ENCODE measurements at regions not wholly inside any gene's neighbourhood (a gene's known extent, or its start where the extent isn't known, plus 50 kb on each side); places are given as distances from the start of the nearest gene placed in this dataset.

GRCh38 chr4:186889876-186890643 lies 166.4 kb upstream of the FAT1 start:
- no peak for DNase-seq

DNA sequence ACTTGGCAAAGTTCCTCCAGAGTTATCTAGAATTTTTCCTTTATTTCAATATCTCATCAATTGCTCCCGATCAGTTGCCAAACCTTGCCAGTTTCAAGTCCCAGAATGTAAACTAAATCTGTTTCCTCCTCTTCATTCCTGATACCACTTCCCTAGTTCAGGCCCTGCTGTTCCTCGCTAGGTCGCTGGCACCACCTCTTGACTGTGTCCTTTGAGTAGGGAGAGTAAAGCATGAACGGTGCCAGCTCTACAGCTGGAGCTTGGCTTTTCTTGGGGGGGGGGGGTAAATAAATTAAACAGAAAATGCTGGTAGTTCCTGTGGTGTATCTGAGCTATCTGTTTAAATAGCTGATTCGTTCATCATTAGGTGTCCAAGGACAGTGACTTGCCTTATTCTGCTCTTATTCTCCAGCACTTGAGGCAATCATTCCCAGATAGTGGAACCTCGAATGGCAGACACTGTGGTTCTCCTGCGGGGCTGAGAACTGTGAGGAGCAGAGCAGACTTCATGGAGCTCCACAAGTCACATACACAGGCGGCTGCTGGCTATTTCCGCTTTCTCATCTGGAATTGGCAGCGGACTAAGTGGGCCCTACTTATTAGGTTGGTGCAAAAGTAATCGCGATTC lies 168.3 kb upstream of the FAT1 start:
- DNase-seq, result no peak

GRCh38 chr4:186898367-186898766 lies 174.7 kb upstream of the FAT1 start:
- no peak for DNase-seq

- no peak for DNase-seq
Measured at GRCh38 chr4:186900232-186900900, 176.7 kb upstream of the FAT1 start.

GRCh38 chr4:186900984-186901383 lies 177.3 kb upstream of the FAT1 start:
- DNase-seq, result no peak

DNA sequence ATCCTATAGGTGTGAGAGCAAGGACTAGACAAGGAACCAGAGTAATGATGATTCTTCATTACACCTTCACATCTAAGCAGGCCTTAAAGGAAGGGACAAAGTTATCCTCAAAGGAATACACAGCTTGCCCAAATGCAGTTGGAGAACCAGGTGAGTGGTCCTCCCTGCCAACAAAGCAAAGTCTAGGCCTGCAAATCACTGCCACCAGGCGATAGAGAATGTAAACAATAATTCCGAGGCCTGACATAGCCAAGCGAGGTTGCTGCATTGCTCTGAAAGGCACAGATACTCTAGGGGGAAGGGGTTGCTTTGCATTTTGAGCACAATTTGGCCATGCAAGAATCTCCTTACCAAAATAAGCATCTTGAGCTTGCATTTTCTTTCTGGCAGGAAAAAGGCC lies 178.2 kb upstream of the FAT1 start:
- DNase-seq, result no peak

GRCh38 chr4:186902361-186902760 lies 178.7 kb upstream of the FAT1 start:
- DNase-seq, result no peak

- no peak for DNase-seq
Measured at GRCh38 chr4:186904101-186904500, 180.4 kb upstream of the FAT1 start.

- no peak for DNase-seq
Measured at GRCh38 chr4:186906722-186907121, 183.1 kb upstream of the FAT1 start.

GRCh38 chr4:186910385-186910784 lies 186.7 kb upstream of the FAT1 start:
- no peak for DNase-seq

DNA sequence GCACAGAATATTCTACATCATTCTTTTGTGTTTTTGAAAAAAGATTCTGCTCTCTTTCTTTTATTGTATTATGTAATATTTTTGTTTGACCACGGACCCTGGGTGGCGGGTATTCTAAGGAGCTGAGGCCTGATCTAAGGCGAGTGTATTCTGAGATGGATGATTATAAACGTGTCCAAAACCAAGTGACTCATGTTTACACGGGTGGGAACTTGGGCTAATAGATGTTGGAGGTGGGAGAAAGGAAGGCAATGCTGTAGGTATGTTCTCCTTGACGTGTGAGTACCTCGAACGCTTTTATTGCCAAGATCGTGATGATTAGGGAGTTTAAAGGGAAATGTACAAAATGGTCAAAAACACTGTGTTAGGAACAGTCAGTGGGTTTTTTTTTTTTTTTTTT lies 188.9 kb upstream of the FAT1 start:
- DNase-seq, result no peak

DNA sequence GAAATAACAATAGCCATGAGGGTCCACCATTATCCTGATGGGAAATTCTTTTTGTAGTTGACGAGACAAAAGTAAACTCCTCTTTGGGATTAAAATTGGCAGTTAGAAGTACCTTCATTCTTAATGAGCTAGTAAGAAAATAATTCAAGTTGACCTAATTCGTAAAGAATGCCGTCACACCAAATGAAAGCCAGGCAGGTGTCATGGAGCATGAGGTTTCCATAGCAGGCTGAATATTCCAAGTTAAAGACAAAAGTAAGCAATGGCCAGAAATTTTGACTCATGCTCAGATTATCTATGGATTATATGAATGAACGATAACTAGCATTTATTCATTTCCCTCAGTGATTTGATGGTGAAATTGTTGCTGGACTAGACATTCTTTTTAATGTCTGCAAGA lies 192.2 kb upstream of the FAT1 start:
- DNase-seq, result no peak

GRCh38 chr4:186917136-186917535 lies 193.5 kb upstream of the FAT1 start:
- DNase-seq, result no peak

DNA sequence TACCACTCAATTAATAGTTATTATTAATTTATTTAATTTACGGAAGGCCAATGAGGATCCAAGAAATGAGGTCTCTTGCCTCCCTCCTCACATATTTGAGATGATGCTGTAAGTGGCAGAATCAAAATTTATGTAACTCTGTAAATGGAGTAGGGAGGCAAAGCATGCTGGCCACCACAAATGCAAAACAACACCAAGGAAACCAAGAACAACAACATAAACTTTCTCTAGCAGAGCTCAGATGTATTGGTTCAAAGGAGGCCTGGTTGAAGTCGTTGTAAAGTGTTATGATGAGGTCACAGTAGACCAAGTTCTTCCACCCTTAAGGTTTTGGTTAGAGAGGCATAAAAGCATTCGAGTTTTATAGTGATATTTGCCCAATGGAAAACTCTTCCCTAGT lies 194.8 kb upstream of the FAT1 start:
- no peak for DNase-seq

GRCh38 chr4:186919340-186919739 lies 195.7 kb upstream of the FAT1 start:
- DNase-seq, result no peak

DNA sequence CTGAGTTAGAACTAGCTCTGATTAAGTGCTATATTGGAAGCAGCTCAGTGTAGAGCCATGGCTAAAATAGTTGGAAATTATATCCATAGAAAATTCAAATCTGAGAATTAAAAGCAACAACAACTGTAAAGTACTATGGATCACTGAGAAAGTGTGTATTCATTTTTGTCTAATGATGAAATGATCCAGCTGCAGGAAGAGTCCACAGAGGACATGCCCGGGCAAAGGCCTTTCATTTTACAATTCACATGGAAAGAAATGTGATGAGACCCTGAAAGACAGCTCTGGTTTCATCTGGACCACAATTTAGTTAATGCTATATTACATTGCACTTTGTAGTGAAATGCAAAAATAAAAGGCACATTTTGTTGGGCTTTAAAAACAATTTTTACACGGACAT lies 196.8 kb upstream of the FAT1 start:
- DNase-seq, result no peak

DNA sequence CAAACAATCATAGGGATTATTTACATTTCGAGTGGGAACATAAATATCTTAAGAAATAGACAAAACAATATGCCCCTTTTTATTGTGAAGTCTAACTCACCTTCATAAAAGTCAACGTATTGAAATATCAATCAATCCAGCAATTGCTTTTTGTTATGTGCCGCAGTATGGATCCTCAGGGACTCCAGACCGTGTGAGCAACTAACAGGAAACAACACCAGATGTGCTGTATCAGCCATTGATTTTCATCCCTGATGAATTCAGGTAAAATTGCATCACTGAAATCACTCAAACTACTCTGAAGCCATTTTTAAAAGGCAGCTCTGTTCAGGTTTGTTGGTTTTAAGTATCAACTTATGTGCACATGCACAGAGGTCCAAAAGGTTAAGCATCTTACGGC lies 197.3 kb upstream of the FAT1 start:
- DNase-seq, result no peak

DNA sequence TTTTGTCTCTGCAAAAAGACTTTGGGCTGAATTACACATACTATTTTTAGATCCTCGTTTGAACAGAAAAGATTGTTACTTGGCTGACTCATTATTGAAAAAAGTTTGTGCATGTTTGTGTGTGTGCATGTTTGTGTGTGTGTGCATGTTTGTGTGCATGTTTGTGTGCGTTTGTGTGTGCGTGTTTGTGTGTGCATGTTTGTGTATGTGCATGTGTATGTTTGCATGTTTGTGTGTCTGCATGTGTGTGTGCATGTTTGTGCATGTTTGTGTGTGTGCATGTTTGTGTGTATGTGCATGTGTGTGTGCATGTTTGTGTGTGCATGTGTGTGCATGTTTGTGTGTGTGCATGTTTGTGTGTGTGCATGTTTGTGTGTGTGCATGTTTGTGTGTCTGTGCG lies 201.1 kb upstream of the FAT1 start:
- DNase-seq, result no peak

DNA sequence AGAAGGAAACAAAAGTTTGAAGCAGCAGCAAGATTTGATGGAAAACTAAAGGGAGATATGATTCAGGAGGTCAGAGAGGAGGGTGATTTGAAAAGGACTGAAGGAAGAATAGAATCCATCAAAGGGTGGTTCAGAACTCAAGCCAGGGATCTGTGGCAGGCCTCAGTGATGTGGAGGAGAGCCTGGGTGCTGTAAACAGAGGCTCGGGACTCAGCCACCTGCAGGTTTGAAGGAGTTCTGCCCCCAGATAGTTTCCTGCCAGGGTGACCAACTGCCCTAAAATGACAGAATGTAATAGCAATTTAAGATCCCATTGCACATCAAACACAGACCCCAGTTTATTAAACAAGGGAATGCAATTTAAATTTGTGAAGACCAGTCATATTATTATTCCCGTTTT lies 204.0 kb upstream of the FAT1 start:
- no peak for DNase-seq

- no peak for DNase-seq
Measured at GRCh38 chr4:186930024-186930423, 206.4 kb upstream of the FAT1 start.

- no peak for DNase-seq
Measured at GRCh38 chr4:186931519-186931918, 207.9 kb upstream of the FAT1 start.

GRCh38 chr4:186932196-186932595 lies 208.5 kb upstream of the FAT1 start:
- DNase-seq, result no peak

GRCh38 chr4:186932631-186933187 lies 209.1 kb upstream of the FAT1 start:
- DNase-seq, result no peak

- no peak for DNase-seq
Measured at GRCh38 chr4:186934244-186934643, 210.6 kb upstream of the FAT1 start.

Measured in activated gamma-delta T cell (primary cell).